T47D (cell line): ENCODE measurements at regions not wholly inside any gene's neighbourhood (a gene's known extent, or its start where the extent isn't known, plus 50 kb on each side); places are given as distances from the start of the nearest gene placed in this dataset.

Source experiments
- DNase-seq, 2 experiments: peaks; one replicate each; pipeline versions ENCODE4 v3.0.0 to v3.0.0-alpha.2; 2011 to 2012; ENCODE audit warnings: low read depth in 1 of 2, low spot score in 1 of 2
- JUND ChIP-seq: IDR thresholded peaks from 2 replicates; pipeline ENCODE4 v1.6.1; 2012; ENCODE audit warnings: low read depth
- in situ Hi-C: cut with HindIII; loops from 2 replicates; pipeline ENCODE4 v1.10.0; 2016; ENCODE audit warnings: low sequenced_read_pairs, low pct_unique_long_range_greater_than_20kb

DNA sequence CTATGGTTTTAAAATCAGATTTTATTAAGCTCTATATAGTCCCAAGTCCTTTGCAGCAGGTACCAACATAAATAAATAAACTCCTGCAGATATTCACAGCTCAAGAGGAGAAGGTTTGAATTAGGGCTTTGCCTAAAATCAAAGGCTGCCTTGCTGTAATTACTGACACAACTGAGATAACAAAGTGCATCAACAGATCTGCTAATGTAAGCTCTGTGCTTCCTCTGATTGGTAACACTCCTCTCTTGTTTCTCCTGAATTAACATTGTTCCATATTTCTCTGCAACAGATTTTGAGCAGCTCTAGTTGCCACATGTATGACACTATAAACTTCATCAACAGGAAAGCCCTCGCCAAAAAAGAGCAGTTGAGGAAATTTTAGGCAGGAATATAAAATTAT is 193.6 kb downstream of the SLC39A8 start:
- in situ Hi-C loops, result no loop called here
- TF ChIP-seq JUND, result no peak
- no peak for DNase-seq

GRCh38 chr4:102143433-102143832 is 201.8 kb downstream of the SLC39A8 start:
- DNase-seq, result no peak
- TF ChIP-seq JUND, result no peak
- in situ Hi-C loops, result no loop called here

DNA sequence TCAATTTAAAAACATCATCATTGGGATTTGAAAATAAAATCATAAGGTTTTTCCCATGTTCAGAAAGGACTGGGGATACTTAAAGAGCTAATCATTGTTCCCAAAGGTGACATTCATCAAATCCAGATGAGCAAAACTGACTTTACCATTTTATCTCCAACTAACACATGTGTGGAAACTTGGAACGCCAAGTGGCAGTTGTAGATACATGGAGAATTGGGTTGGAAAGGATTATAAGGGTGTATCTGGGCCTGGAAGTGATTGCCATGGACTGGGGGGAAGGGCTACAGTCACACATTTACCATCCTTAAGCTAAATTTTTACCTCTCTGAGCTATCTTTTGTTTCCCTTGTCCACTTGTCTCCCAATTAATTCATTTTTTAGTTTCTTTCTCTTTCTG is 203.4 kb downstream of the SLC39A8 start:
- TF ChIP-seq JUND, result no peak
- DNase-seq, result no peak
- in situ Hi-C loops, result no loop called here

- no peak for DNase-seq
- TF ChIP-seq JUND, result no peak
- in situ Hi-C loops, result no loop called here
Measured at GRCh38 chr4:102139932-102140331, 205.3 kb downstream of the SLC39A8 start.

GRCh38 chr4:102139132-102139573 is 206.1 kb downstream of the SLC39A8 start:
- in situ Hi-C loops, result no loop called here
- DNase-seq, result no peak
- TF ChIP-seq JUND, result no peak

- TF ChIP-seq JUND, result no peak
- in situ Hi-C loops, result no loop called here
- no peak for DNase-seq
Measured at GRCh38 chr4:102137217-102137616, 208.1 kb downstream of the SLC39A8 start.

GRCh38 chr4:102129810-102130209 is 215.5 kb downstream of the SLC39A8 start:
- TF ChIP-seq JUND, result no peak
- in situ Hi-C loops, result no loop called here
- DNase-seq, result no peak
